Neural cell (in vitro differentiated cells): ENCODE measurements at regions not wholly inside any gene's neighbourhood (a gene's known extent, or its start where the extent isn't known, plus 50 kb on each side); places are given as distances from the start of the nearest gene placed in this dataset.

Source experiments
- H2AFZ ChIP-seq: fragments of 200-600, 300-800 bp; sonication (generic), shearing (Covaris generic); 2 replicates; pipeline ENCODE4 v1.6.0; 2014; ENCODE audit warnings: low read depth, mild to moderate bottlenecking, antibody characterized with exemption, low read length, moderate library complexity
- H3F3A ChIP-seq: fragments of 200-600 bp; shearing (Covaris generic); 2 replicates; pipeline ENCODE4 v1.6.1; 2016; ENCODE audit warnings: mild to moderate bottlenecking, moderate library complexity, mixed read lengths, antibody characterized with exemption, low read length; ENCODE audit not compliant: insufficient read depth, poor library complexity, severe bottlenecking
- H3K27ac ChIP-seq: fragments of 200-600, 300-800 bp; sonication (generic), shearing (Covaris generic); 2 replicates; pipeline ENCODE4 v1.5.1; 2014; ENCODE audit warnings: mild to moderate bottlenecking, low read length, moderate library complexity
- H3K27me3 ChIP-seq: fragments of 300-800, 200-600 bp; sonication (generic), shearing (Covaris generic); 2 replicates; pipeline ENCODE4 v1.6.0; 2014; ENCODE audit warnings: mild to moderate bottlenecking, low read depth, low read length, moderate library complexity; ENCODE audit not compliant: insufficient read depth
- H3K36me3 ChIP-seq: fragments of 300-800, 200-600 bp; sonication (generic), shearing (Covaris generic); 2 replicates; pipeline ENCODE4 v1.5.1; 2014; ENCODE audit warnings: mild to moderate bottlenecking, antibody characterized with exemption, low read length, moderate library complexity; ENCODE audit not compliant: insufficient read depth
- H3K4me2 ChIP-seq: fragments of 300-800, 200-600 bp; sonication (generic), shearing (Covaris generic); 2 replicates; pipeline ENCODE4 v1.6.0; 2014; ENCODE audit warnings: mild to moderate bottlenecking, low read length
- H3K4me3 ChIP-seq: fragments of 300-800, 200-600 bp; sonication (generic), shearing (Covaris generic); 2 replicates; pipeline ENCODE4 v1.5.1; 2014; ENCODE audit warnings: mild to moderate bottlenecking, low read length, moderate library complexity
- H3K79me2 ChIP-seq: fragments of 200-600 bp; shearing (Covaris generic); replicated peaks from 2 replicates; pipeline ENCODE4 v1.6.0; 2014; ENCODE audit warnings: mild to moderate bottlenecking, low read length, moderate library complexity; ENCODE audit not compliant: insufficient read depth
- H3K9ac ChIP-seq: fragments of 300-800, 200-600 bp; sonication (generic), shearing (Covaris generic); 2 replicates; pipeline ENCODE4 v1.6.1; 2016; ENCODE audit warnings: mild to moderate bottlenecking, low read length, mixed read lengths
- H3K9me2 ChIP-seq: fragments of 200-600 bp; shearing (Covaris generic); 2 replicates; pipeline ENCODE4 v1.6.1; 2016; ENCODE audit warnings: mild to moderate bottlenecking, low read length, mixed read lengths; ENCODE audit not compliant: insufficient read depth
- H3K9me3 ChIP-seq: fragments of 200-600, 300-800 bp; sonication (generic), shearing (Covaris generic); 2 replicates; pipeline ENCODE4 v1.6.1; 2016; ENCODE audit warnings: mild to moderate bottlenecking, mixed run types, low read length, moderate library complexity, mixed read lengths
- H4K20me1 ChIP-seq: fragments of 200-600 bp; shearing (Covaris generic); 2 replicates; pipeline ENCODE4 v1.6.1; 2016; ENCODE audit warnings: mild to moderate bottlenecking, mixed run types; ENCODE audit not compliant: insufficient read depth
- CTCF ChIP-seq: fragments of 450-650 bp; IDR thresholded peaks from 2 replicates; pipeline ENCODE4 v1.5.1; 2014; ENCODE audit warnings: antibody characterized with exemption, mild to moderate bottlenecking, moderate library complexity; ENCODE audit not compliant: poor library complexity, severe bottlenecking
- EP300 ChIP-seq: fragments of 450-650 bp; conservative IDR thresholded peaks from 2 replicates; pipeline ENCODE4 v1.6.1; 2014; ENCODE audit warnings: antibody characterized with exemption, mild to moderate bottlenecking, moderate library complexity; ENCODE audit not compliant: poor library complexity, severe bottlenecking
- EZH2 ChIP-seq: fragments of 200-600, 300-800 bp; shearing (Covaris generic), sonication (generic); IDR thresholded peaks from 2 replicates; pipeline ENCODE4 v1.6.1; 2014; ENCODE audit warnings: antibody characterized with exemption, low read length, borderline replicate concordance, mild to moderate bottlenecking; ENCODE audit not compliant: insufficient read depth, poor library complexity, severe bottlenecking
- MXI1 ChIP-seq: fragments of 450-650 bp; conservative IDR thresholded peaks from 2 replicates; pipeline ENCODE4 v1.6.1; 2014; ENCODE audit warnings: antibody characterized with exemption, mild to moderate bottlenecking; ENCODE audit not compliant: poor library complexity, severe bottlenecking
- POLR2AphosphoS5 ChIP-seq: IDR thresholded peaks from 2 replicates; pipeline ENCODE4 v1.6.1; 2012
- RAD21 ChIP-seq: fragments of 450-650 bp; conservative IDR thresholded peaks from 2 replicates; pipeline ENCODE4 v1.6.1; 2014; ENCODE audit warnings: antibody characterized with exemption, mild to moderate bottlenecking, moderate library complexity
- SMC3 ChIP-seq: fragments of 450-650 bp; conservative IDR thresholded peaks from 2 replicates; pipeline ENCODE4 v1.6.1; 2014; ENCODE audit warnings: antibody characterized with exemption, mild to moderate bottlenecking, moderate library complexity; ENCODE audit not compliant: poor library complexity
- TAF1 ChIP-seq: IDR thresholded peaks from 2 replicates; pipeline ENCODE4 v1.6.1; 2012; ENCODE audit warnings: low read depth
- TF ChIP-seq, protein P1 (sequence below): IDR thresholded peaks from 2 replicates; pipeline ENCODE4 v1.6.1; 2012; ENCODE audit warnings: borderline replicate concordance

DNA sequence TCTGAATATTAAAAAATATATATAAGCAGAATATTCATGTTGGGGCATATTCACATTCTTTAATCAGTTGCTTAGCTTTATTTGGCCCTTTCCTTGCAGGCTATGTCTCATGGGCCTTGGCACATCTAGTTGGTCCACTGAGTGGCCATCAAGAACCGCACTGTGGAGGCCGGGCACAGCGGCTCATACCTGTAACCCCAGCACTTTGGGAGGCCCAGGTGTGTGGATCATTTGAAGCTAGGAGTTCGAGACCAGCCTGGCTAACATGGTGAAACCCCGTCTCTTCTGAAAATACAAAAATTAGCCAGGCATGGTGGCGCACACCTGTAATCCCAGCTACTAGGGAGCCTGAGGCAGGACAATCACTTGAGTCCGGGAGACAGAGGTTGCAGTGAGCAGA, 127.6 kb upstream of the TANK start:
- Histone ChIP-seq H3K9ac (no peak overlapping the region), H3K9me2 (no peaks in the 10 kb centered on the region), H3K27me3 (no peaks in the 10 kb centered on the region), H4K20me1 (no peaks in the 10 kb centered on the region), H3K79me2 (no peaks in the 10 kb centered on the region), H3F3A (no peaks in the 10 kb centered on the region), H3K4me2 (no peak overlapping the region), H2AFZ (no peak overlapping the region), H3K4me3 (no peak overlapping the region), H3K36me3 (no peaks in the 10 kb centered on the region), H3K9me3 (no peaks in the 10 kb centered on the region), H3K27ac (no peak overlapping the region)
- TF ChIP-seq, protein P1, sequence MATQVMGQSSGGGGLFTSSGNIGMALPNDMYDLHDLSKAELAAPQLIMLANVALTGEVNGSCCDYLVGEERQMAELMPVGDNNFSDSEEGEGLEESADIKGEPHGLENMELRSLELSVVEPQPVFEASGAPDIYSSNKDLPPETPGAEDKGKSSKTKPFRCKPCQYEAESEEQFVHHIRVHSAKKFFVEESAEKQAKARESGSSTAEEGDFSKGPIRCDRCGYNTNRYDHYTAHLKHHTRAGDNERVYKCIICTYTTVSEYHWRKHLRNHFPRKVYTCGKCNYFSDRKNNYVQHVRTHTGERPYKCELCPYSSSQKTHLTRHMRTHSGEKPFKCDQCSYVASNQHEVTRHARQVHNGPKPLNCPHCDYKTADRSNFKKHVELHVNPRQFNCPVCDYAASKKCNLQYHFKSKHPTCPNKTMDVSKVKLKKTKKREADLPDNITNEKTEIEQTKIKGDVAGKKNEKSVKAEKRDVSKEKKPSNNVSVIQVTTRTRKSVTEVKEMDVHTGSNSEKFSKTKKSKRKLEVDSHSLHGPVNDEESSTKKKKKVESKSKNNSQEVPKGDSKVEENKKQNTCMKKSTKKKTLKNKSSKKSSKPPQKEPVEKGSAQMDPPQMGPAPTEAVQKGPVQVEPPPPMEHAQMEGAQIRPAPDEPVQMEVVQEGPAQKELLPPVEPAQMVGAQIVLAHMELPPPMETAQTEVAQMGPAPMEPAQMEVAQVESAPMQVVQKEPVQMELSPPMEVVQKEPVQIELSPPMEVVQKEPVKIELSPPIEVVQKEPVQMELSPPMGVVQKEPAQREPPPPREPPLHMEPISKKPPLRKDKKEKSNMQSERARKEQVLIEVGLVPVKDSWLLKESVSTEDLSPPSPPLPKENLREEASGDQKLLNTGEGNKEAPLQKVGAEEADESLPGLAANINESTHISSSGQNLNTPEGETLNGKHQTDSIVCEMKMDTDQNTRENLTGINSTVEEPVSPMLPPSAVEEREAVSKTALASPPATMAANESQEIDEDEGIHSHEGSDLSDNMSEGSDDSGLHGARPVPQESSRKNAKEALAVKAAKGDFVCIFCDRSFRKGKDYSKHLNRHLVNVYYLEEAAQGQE = no peak
- TF ChIP-seq CTCF (no peak), EP300 (no peak), TAF1 (no peak), SMC3 (no peak), EZH2 (no peak), POLR2AphosphoS5 (no peak), MXI1 (no peak), RAD21 (no peak)

DNA sequence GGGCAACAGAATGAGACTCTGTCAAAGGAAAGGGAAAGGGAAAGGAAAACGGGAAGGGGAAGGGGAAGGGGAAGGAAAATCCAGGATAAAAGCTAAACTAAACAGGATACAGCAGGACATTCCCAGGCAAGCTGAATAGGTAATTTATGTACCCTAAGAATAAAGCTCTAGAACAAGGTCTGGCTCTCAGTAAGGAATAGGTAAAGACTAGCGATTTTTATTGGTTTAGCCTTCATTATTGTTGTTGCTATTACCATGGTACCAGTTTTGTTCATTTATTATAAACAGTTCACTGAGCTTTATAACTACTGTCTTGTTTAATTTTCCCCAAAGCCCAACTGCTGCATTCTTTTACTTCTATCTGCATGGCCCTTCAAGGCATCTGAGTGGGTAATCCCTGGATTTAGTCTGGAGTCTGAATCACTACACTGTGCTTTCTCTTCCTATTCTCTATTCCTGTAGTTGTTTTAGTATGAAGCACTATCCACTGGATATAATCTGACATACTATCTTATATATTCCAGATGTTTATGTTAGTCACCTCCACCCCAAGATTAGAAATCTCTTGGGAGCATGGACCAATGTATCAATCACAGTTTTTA, 127.1 kb upstream of the TANK start:
- Histone ChIP-seq H3K9ac (no peak overlapping the region), H2AFZ (no peak overlapping the region), H3F3A (no peaks in the 10 kb centered on the region), H3K9me2 (no peaks in the 10 kb centered on the region), H3K36me3 (no peaks in the 10 kb centered on the region), H3K27me3 (no peaks in the 10 kb centered on the region), H3K4me3 (no peak overlapping the region), H4K20me1 (no peaks in the 10 kb centered on the region), H3K27ac (no peak overlapping the region), H3K4me2 (no peak overlapping the region), H3K9me3 (no peaks in the 10 kb centered on the region), H3K79me2 (no peaks in the 10 kb centered on the region)
- TF ChIP-seq EZH2 (no peak), CTCF (no peak)
- TF ChIP-seq, protein P1 = no peak
